ENCODE measurements at regions not wholly inside any gene's neighbourhood (a gene's known extent, or its start where the extent isn't known, plus 50 kb on each side); places are given as distances from the start of the nearest gene placed in this dataset.

GRCh38 chr15:97903971-97904572 is 56.4 kb upstream of the ARRDC4 start:
- TF ChIP-seq CREB5 (CRISPR knock-in tag; IDR thresholded peaks at IDR 0.05; ENCODE audit: low read depth) (no peak), RARB (CRISPR knock-in tag; IDR thresholded peaks at IDR 0.05) (no peak), ESRRG (CRISPR knock-in tag; IDR thresholded peaks at IDR 0.05) (no peak), TOX (CRISPR knock-in tag; IDR thresholded peaks at IDR 0.05; ENCODE audit: borderline replicate concordance) (no peak), ZFP3 (CRISPR knock-in tag; IDR thresholded peaks at IDR 0.05) (no peak), SNAI2 (CRISPR knock-in tag; IDR thresholded peaks at IDR 0.05) (no peak), PATZ1 (CRISPR knock-in tag; IDR thresholded peaks at IDR 0.05; ENCODE audit: borderline replicate concordance) (no peak), TSHZ2 (CRISPR knock-in tag; IDR thresholded peaks at IDR 0.05) (no peak), ZNF8 (CRISPR knock-in tag; IDR thresholded peaks at IDR 0.05) (no peak), ZFP30 (CRISPR knock-in tag; IDR thresholded peaks at IDR 0.05) (no peak)

All from SK-N-SH treated with all-trans-retinoic acid at 6 μM for 48 hours (cell line).